ENCODE measurements at regions not wholly inside any gene's neighbourhood (a gene's known extent, or its start where the extent isn't known, plus 50 kb on each side); places are given as distances from the start of the nearest gene placed in this dataset.

DNA sequence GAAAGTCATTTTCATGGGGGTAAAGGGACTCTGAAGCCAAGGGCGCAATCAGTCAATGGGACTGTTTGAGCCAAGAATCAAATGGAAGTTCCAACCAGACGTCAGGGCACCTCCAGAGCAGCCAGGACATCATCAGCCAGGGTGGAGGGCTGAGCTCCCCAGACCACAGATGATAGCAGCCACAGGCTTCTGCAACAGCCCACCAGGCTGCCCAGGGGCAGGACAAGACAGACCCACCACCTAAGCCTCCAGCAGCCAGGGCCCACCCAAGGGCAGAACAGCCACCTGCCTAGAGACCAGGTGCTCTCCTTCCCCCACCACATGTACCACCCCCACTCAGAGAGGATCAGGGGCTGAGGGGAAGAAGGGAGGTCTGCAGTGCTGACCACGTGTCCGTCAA, 53.8 kb upstream of the SLC66A3 start:
- Mint-ChIP-seq H3K4me1 (no peaks in the 10 kb centered on the region), H3K27ac (ENCODE audit: unreplicated experiment) (no peak overlapping the region)
- no peak for TF ChIP-seq CTCF (conservative IDR thresholded peaks at IDR 0.05)

DNA sequence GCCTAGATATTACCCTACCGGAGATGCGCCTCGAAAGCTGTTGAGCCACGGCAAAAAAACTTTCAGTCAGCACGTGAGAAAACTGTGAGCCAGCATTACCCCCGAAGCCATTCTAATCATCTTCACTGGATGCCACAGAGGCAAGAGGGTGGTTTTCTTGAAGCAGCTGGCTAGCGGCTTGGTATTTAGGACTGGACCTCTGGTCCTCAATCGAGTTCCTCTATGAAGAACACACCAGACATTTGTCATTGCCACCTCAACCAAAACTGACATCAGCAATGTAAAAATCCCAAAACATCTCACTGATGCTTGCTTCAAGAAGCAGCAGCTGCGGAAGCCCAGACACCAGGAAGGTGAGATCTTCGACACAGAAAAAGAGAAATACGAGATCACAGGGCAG, 52.8 kb upstream of the SLC66A3 start:
- no peaks in the 10 kb centered on the region for H3K9me3 Mint-ChIP-seq

More for the DNA sequence above, 53.8 kb upstream of the SLC66A3 start:
- H3K9me3 Mint-ChIP-seq: no peaks in the 10 kb centered on the region
- H3K36me3 Mint-ChIP-seq (ENCODE audit: low read depth): no peaks in the 10 kb centered on the region
- DNase-seq (ENCODE audit: low read depth, low spot score): no peak
- H3K27me3 Mint-ChIP-seq (ENCODE audit: low read depth): peaks cover 3% of the 10 kb centered on the region
- H3K4me3 Mint-ChIP-seq: no peak overlapping the region

GRCh38 chr2:11102956-11103860, 52.1 kb upstream of the SLC66A3 start:
- no peak for TF ChIP-seq CTCF (conservative IDR thresholded peaks at IDR 0.05)
- no peak for DNase-seq (ENCODE audit: low read depth, low spot score)
- H3K9me3 Mint-ChIP-seq: no peaks in the 10 kb centered on the region
- H3K4me1 Mint-ChIP-seq: no peaks in the 10 kb centered on the region
- H3K27ac Mint-ChIP-seq (ENCODE audit: unreplicated experiment): no peak overlapping the region
- no peaks in the 10 kb centered on the region for H3K36me3 Mint-ChIP-seq (ENCODE audit: low read depth)
- no peak overlapping the region for H3K4me3 Mint-ChIP-seq
- H3K27me3 Mint-ChIP-seq (ENCODE audit: low read depth): peaks cover 3% of the 10 kb centered on the region

More for the DNA sequence above, 52.8 kb upstream of the SLC66A3 start:
- no peak for DNase-seq (ENCODE audit: low read depth, low spot score)
- no peaks in the 10 kb centered on the region for H3K4me1 Mint-ChIP-seq
- no peak overlapping the region for H3K4me3 Mint-ChIP-seq
- no peaks in the 10 kb centered on the region for H3K36me3 Mint-ChIP-seq (ENCODE audit: low read depth)
- TF ChIP-seq CTCF (conservative IDR thresholded peaks at IDR 0.05): no peak
- peaks cover 3% of the 10 kb centered on the region for H3K27me3 Mint-ChIP-seq (ENCODE audit: low read depth)
- no peak overlapping the region for H3K27ac Mint-ChIP-seq (ENCODE audit: unreplicated experiment)

DNA sequence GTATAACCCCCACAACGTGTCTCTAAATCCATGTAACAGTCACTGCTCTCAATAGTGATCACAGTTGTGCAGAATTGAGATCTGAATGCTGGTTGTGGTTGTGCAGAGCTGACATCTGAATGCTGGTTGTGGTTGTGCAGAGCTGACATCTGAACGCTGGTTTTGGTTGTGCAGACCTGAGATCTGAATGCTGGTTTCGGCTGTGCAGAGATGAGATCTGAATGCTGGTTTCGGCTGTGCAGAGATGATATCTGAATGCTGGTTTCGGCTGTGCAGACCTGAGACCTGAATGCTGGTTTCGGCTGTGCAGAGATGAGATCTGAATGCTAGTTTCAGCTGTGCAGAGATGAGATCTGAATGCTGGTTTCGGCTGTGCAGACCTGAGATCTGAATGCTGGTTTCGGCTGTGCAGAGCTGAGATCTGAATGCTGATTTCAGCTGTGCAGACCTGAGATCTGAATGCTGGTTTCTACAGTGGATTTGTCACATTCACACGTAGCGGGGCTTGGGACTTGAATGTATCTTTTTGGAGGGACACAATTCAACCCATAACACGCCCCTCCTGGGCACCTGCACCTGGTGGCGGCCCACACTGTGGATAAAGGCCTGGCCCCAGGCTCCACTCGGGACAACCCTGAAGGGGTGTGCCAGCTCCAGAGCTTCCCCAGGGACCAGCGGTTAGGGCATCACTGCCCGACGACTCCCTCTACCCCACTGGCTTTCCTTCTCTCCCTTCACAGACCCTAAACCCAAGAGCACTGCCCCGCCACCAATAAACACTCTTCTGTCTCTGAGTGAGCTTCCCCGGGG, 51.1 kb upstream of the SLC66A3 start:
- no peak for TF ChIP-seq CTCF (conservative IDR thresholded peaks at IDR 0.05)
- H3K27me3 Mint-ChIP-seq (ENCODE audit: low read depth): peaks cover 3% of the 10 kb centered on the region
- no peak overlapping the region for H3K4me3 Mint-ChIP-seq
- H3K36me3 Mint-ChIP-seq (ENCODE audit: low read depth): no peaks in the 10 kb centered on the region
- no peak overlapping the region for H3K27ac Mint-ChIP-seq (ENCODE audit: unreplicated experiment)
- H3K9me3 Mint-ChIP-seq: no peaks in the 10 kb centered on the region
- H3K4me1 Mint-ChIP-seq: no peaks in the 10 kb centered on the region
- no peak for DNase-seq (ENCODE audit: low read depth, low spot score)

DNA sequence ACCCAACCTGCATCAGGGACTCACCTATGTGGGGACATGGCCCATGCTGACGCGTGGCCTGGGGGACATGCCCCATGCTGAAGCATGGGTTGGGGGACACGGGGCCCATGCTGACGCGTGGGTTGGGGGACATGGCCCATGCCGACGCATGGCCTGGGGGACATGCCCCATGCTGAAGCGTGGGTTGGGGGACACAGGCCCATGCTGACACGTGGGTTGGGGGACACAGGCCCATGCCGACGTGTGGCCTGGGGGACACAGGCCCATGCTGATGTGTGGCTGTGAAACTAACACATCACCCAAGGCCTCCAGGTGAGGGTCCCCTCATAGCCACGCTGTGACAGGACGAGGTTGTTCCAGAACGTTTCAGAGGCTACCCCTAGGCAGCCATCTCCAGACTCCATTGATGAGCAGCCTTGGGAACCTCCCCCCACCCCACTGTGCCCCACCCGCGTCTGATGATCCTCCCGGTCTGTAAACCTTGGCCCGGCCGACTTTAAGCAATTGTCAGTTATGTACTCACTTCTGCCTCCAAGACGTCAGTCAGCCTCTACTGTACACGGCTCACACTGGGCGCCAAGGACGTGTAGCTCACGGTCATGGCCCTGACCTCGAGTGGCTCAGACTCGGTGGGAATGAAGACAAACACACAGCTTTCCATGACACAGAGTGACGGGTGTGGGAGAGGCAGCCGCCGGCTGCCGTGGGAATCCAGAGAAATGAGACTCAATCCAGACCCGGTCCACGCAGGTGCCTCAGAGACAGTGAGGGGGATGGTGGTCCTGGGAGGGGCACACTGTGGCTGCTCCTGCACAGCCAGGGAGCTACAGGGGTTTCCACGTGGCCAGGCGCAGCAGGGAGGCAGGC, 50.2 kb upstream of the SLC66A3 start:
- H3K27ac Mint-ChIP-seq (ENCODE audit: unreplicated experiment): no peak overlapping the region
- no peaks in the 10 kb centered on the region for H3K9me3 Mint-ChIP-seq

More for the DNA sequence above, 50.2 kb upstream of the SLC66A3 start:
- H3K4me3 Mint-ChIP-seq: no peak overlapping the region
- H3K4me1 Mint-ChIP-seq: no peaks in the 10 kb centered on the region
- TF ChIP-seq CTCF (conservative IDR thresholded peaks at IDR 0.05): no peak
- DNase-seq (ENCODE audit: low read depth, low spot score): no peak
- H3K27me3 Mint-ChIP-seq (ENCODE audit: low read depth): no peaks in the 10 kb centered on the region
- no peaks in the 10 kb centered on the region for H3K36me3 Mint-ChIP-seq (ENCODE audit: low read depth)
